HCT116 (cell line): ENCODE measurements at regions not wholly inside any gene's neighbourhood (a gene's known extent, or its start where the extent isn't known, plus 50 kb on each side); places are given as distances from the start of the nearest gene placed in this dataset.

Experiments
- ATAC-seq: fragments of 200-7000 bp; cut with Tn5 transposase; 2 replicates; pipeline ENCODE4 v1.9.1; 2020; ENCODE audit warnings: mild to moderate bottlenecking, moderate library complexity
- BruUV-seq: library from RNA; stranded (reverse); fragments of 400-500 nt; replicated peaks from 2 replicates; lab custom pipeline; 2021; lab: Mats Ljungman, UMichigan
- CTCF ChIA-PET: fragments of 300-600 bp; sonication (Branson Sonifier 250); formaldehyde crosslinking; loops from one replicate; lab custom pipeline; 2021; ENCODE audit warnings: antibody characterized with exemption; lab: Charles Lee
- POLR2A ChIA-PET: fragments of 300-600, 350-600 bp; sonication (Branson Sonifier 250); formaldehyde crosslinking; loops from one replicate; lab custom pipeline; 2021; ENCODE audit warnings: antibody characterized with exemption; lab: Charles Lee
- RAD21 ChIA-PET, 2 experiments: fragments of 300-600 bp; sonication (Branson Sonifier 250); formaldehyde crosslinking; loops; one replicate each; lab custom pipeline; 2023; ENCODE audit warnings: low total read pairs in 2 of 2; ENCODE audit not compliant: uncharacterized antibody in 2 of 2, unreplicated experiment in 2 of 2, low non-redundant PET in 1 of 2; lab: Charles Lee
- DNase-seq: peaks from one replicate; pipeline ENCODE4 v3.0.0-alpha.2; 2010; ENCODE audit warnings: low read depth, low spot score
- H2AFZ ChIP-seq: fragments of 200-600 bp; shearing (Covaris generic), sonication (generic); 2 replicates; pipeline ENCODE4 v1.6.1; 2017; ENCODE audit warnings: low read depth, mixed run types, mixed read lengths, antibody characterized with exemption, low read length; ENCODE audit not compliant: poor library complexity, severe bottlenecking
- H3K27ac ChIP-seq: 2 replicates; pipeline ENCODE4 v1.5.1; 2012; ENCODE audit warnings: low read depth, low read length
- H3K27me3 ChIP-seq: fragments of 200-600 bp; sonication (generic); 2 replicates; pipeline ENCODE4 v1.6.1; 2016; ENCODE audit warnings: mixed run types, low read length, mixed read lengths; ENCODE audit not compliant: insufficient read depth
- H3K36me3 ChIP-seq, 2 experiments: fragments of 200-500 bp in 1 of 2; fragments of 200-600 bp in 1 of 2; sonication (Bioruptor generic) in 1 of 2; sonication (generic) in 1 of 2; 2 replicates each; pipeline versions ENCODE4 v1.5.1 to v1.6.1; 2014 to 2016; ENCODE audit warnings: low read length in 2 of 2, inconsistent platforms in 1 of 2, mixed read lengths in 1 of 2, mixed run types in 1 of 2; ENCODE audit not compliant: insufficient read depth in 2 of 2, control insufficient read depth in 1 of 2
- H3K4me1 ChIP-seq, 2 experiments: fragments of 200-600 bp in 1 of 2; sonication (generic) in 1 of 2; 2 replicates each; pipeline versions ENCODE4 v1.5.1 to v1.6.1; 2012 to 2017; ENCODE audit warnings: low read length in 2 of 2, inconsistent platforms in 1 of 2, mild to moderate bottlenecking in 1 of 2, mixed read lengths in 1 of 2, mixed run types in 1 of 2, moderate library complexity in 1 of 2; ENCODE audit not compliant: insufficient read depth in 2 of 2, control insufficient read depth in 1 of 2
- H3K4me2 ChIP-seq: fragments of 200-600 bp; sonication (generic); 2 replicates; pipeline ENCODE4 v1.6.1; 2017; ENCODE audit warnings: mixed run types, low read length, mixed read lengths
- H3K4me3 ChIP-seq, 2 experiments: fragments of 200-600 bp in 1 of 2; sonication (generic) in 1 of 2; replicated peaks in 1 of 2; 2 replicates each; pipeline ENCODE4 v1.5.1; 2011 to 2016; ENCODE audit warnings: low read length in 2 of 2, control low read depth in 1 of 2, low read depth in 1 of 2, mild to moderate bottlenecking in 1 of 2, mixed read lengths in 1 of 2, mixed run types in 1 of 2
- H3K79me2 ChIP-seq: fragments of 200-600 bp; sonication (generic); 2 replicates; pipeline ENCODE4 v1.6.1; 2017; ENCODE audit warnings: mild to moderate bottlenecking, mixed run types, low read length, moderate library complexity, mixed read lengths; ENCODE audit not compliant: insufficient read depth
- H3K9ac ChIP-seq: fragments of 200-600 bp; sonication (generic); 2 replicates; pipeline ENCODE4 v1.6.1; 2016; ENCODE audit warnings: low read length, mixed read lengths
- H3K9me2 ChIP-seq: fragments of 200-600 bp; sonication (generic), shearing (Covaris generic); 2 replicates; pipeline ENCODE4 v1.6.1; 2017; ENCODE audit warnings: mixed run types, mild to moderate bottlenecking, moderate library complexity; ENCODE audit not compliant: insufficient read depth
- H3K9me3 ChIP-seq, 2 experiments: fragments of 200-500 bp in 1 of 2; fragments of 200-600 bp in 1 of 2; sonication (Bioruptor generic) in 1 of 2; sonication (generic) in 1 of 2; 2 replicates each; pipeline ENCODE4 v1.6.1; 2014 to 2017; ENCODE audit warnings: low read length in 2 of 2, mixed read lengths in 2 of 2, inconsistent platforms in 1 of 2, low read depth in 1 of 2, mild to moderate bottlenecking in 1 of 2, mixed run types in 1 of 2, moderate library complexity in 1 of 2; ENCODE audit not compliant: control insufficient read depth in 1 of 2, insufficient read depth in 1 of 2
- H4K20me1 ChIP-seq: fragments of 200-600 bp; sonication (generic), shearing (Covaris generic); 2 replicates; pipeline ENCODE4 v1.6.1; 2017; ENCODE audit warnings: mixed run types, mild to moderate bottlenecking, moderate library complexity; ENCODE audit not compliant: insufficient read depth
- CBX3 ChIP-seq: IDR thresholded peaks from 2 replicates; pipeline ENCODE4 v1.6.1; 2012; ENCODE audit warnings: low read depth
- EZH2phosphoT487 ChIP-seq: fragments of 200-600 bp; IDR thresholded peaks from 2 replicates; pipeline ENCODE4 v1.6.1; 2018; ENCODE audit warnings: antibody characterized with exemption, borderline replicate concordance
- POLR2AphosphoS5 ChIP-seq: IDR thresholded peaks from 2 replicates; pipeline ENCODE4 v1.6.1; 2011; ENCODE audit warnings: mild to moderate bottlenecking, low read depth, low read length, moderate library complexity
- intact Hi-C: fragments of 100-400 bp; cut with micrococcal nuclease; formaldehyde crosslinking; loops from 2 replicates; pipeline ENCODE4 v1.10.0; 2022

GRCh38 chrX:45762699-45763647 is 562.3 kb upstream of the DIPK2B start:
- POLR2A ChIA-PET, result no interaction called here

DNA sequence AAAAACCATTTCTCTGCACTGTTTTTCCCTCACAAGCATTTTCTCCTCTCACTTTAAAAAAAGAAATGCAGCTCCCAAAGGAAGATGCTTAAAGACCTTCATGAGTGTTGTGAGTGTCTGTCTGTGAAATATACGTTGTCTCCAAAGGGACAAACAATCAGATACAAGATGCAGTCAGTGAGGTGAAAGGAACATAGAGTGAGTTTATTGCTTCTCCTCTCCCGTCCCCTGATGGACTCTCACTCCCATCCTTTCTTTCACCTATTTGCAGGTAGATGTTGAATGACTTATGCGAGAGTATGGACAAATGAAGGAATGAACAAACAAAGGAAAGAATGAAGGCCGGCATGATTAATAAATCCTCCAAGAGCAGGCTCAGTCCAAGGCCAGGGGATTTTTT is 561.2 kb upstream of the DIPK2B start:
- DNase-seq, result no peak
- Histone ChIP-seq H3K4me3 (no peak overlapping the region), H3K27ac (peak overlapping the region; percentile 94), H2AFZ (no peak overlapping the region), H4K20me1 (peaks cover 5% of the 10 kb centered on the region; the same call in 1 of the 2 replicates), H3K4me2 (peak overlapping the region; percentile 44), H3K9ac (peak overlapping the region; percentile 45), H3K9me2 (no peaks in the 10 kb centered on the region), H3K36me3 (peaks cover 3 to 15% of the 10 kb centered on the region in 2 experiments; a peak in 3 of 4 replicates), H3K4me1 (peaks cover 87 to 97% of the 10 kb centered on the region in 2 experiments), H3K79me2 (peaks cover 99% of the 10 kb centered on the region), H3K27me3 (no peaks in the 10 kb centered on the region), H3K9me3 (no peaks in the 10 kb centered on the region)
- TF ChIP-seq EZH2phosphoT487 (no peak), POLR2AphosphoS5 (peak; percentile 58; the same call in 1 of the 2 replicates)
- BruUV-seq, result no TSS peak
- ChIA-PET POLR2A (no interaction called here), CTCF (no interaction called here), RAD21 (no interaction called here)
- intact Hi-C loops, result no loop called here
- ATAC-seq, result no peak

More at GRCh38 chrX:45762699-45763647, 562.3 kb upstream of the DIPK2B start:
- H3K27me3 ChIP-seq, result no peaks in the 10 kb centered on the region
- peaks cover 5% of the 10 kb centered on the region; the same call in 1 of the 2 replicates for H4K20me1 ChIP-seq
- H3K9me2 ChIP-seq, result no peaks in the 10 kb centered on the region
- peak overlapping the region; percentile 44 for H3K4me2 ChIP-seq
- no peak for DNase-seq
- RAD21 ChIA-PET, result no interaction called here
- H3K36me3 ChIP-seq, result peaks cover 3 to 12% of the 10 kb centered on the region in 2 experiments; a peak in 2 of 4 replicates
- H3K27ac ChIP-seq, result peak overlapping the region; percentile 94
- CTCF ChIA-PET, result no interaction called here
- H3K4me3 ChIP-seq, result no peak overlapping the region
- peak; percentile 55 for TF ChIP-seq POLR2AphosphoS5
- no peak for TF ChIP-seq CBX3
- 0 out of 2 replicates have a peak, but pooled peaks have one; percentile 10 for ATAC-seq
- intact Hi-C loops, result no loop called here
- peak overlapping the region; percentile 45 for H3K9ac ChIP-seq
- peaks cover 99% of the 10 kb centered on the region for H3K79me2 ChIP-seq
- BruUV-seq, result no TSS peak
- H2AFZ ChIP-seq, result no peak overlapping the region
- peaks cover 89 to 97% of the 10 kb centered on the region in 2 experiments for H3K4me1 ChIP-seq
- no peaks in the 10 kb centered on the region for H3K9me3 ChIP-seq
